HG02852 (cell line): ENCODE measurements at regions not wholly inside any gene's neighbourhood (a gene's known extent, or its start where the extent isn't known, plus 50 kb on each side); places are given as distances from the start of the nearest gene placed in this dataset.

Source experiments
- ATAC-seq: cut with Tn5 transposase; IDR thresholded peaks from one replicate; pipeline ENCODE4 v1.9.1; 2021; ENCODE audit warnings: mild to moderate bottlenecking, moderate library complexity; ENCODE audit not compliant: unreplicated experiment

DNA sequence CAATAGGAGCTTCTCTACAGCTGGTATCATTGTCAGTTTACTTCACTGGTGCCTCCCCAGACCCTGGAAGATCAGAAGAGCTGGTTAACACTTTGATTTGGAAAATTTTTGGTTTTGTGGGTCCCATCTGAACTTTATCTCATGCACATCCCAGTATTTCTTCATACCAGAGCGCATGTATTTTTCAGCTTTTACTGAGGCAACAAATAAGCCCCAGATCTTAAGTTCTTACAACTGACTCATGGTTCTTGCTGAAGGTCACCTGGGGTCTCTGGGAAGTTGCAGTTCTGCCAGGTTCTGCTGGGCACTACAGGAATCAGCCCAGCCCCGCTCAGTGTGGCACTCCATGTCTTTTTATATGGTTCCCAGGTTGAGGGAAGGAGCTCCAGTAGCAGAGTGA, 1249.9 kb downstream of the EFNB2 start:
- ATAC-seq, result no peak

GRCh38 chr13:105282406-105283285, 1252.8 kb downstream of the EFNB2 start:
- ATAC-seq, result no peak

GRCh38 chr13:105278943-105279381, 1256.5 kb downstream of the EFNB2 start:
- no peak for ATAC-seq

DNA sequence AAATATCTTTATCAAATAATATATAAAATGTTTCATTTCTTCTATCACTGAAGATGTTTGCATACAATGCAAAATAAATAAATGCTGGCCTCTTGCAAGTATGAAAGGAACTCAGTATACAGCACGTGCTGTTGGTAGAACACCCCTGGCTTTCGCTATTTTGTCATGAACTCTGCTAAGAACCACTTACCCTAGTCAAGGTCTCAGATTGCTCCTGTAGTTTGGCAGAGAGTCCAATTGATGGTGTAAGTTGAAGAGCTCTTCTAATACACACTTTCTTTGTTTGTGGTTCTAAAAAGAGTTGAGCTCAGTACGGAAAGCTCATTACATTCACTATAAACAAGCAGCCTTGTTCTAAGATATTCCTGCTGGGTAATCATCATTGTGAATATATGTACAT, 1258.9 kb downstream of the EFNB2 start:
- no peak for ATAC-seq

- ATAC-seq, result no peak
These were observed 1261.7 kb downstream of the EFNB2 start for GRCh38 chr13:105273665-105274222.

GRCh38 chr13:105272660-105273631, 1262.5 kb downstream of the EFNB2 start:
- ATAC-seq, result no peak

- ATAC-seq, result no peak
These were observed 1268.8 kb downstream of the EFNB2 start for GRCh38 chr13:105266615-105267014.

GRCh38 chr13:105262579-105262978, 1272.9 kb downstream of the EFNB2 start:
- no peak for ATAC-seq

DNA sequence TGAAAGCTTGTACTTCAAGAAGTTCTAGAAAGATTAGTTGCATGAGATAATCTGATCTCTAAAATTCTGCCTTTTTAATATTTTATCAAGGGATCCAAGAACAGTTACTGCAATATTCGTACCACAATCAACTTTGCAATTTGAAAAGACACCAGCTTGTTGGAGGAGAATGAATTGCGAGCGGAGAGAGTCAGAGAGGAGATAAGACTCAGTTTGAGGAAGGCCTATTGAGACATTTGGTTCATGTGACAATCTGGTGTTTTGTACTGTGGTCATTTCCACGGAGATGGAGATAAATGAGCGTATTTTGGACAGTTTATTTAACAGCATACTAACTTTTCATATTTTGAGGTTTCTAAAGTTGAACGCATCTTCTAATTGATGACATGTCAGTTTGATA, 1276.0 kb downstream of the EFNB2 start:
- no peak for ATAC-seq

DNA sequence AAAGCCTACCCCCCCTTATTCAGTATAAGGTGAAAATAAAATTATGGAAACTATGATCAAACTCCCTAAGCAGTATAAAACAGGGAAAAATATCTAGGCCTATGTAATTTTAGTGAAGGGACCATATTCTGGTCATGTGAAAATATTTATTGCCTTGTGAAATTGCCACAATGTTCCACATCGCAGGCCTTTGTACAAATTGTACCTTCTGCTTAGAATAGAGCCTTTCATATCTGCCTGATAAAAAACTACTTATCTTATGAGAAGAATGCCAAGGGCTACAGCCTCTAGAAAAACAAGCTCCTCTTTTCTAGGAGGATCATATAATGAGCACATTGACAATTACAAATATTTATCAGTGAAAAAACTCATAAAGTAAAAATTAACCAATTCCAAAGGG, 1280.0 kb downstream of the EFNB2 start:
- ATAC-seq, result no peak

DNA sequence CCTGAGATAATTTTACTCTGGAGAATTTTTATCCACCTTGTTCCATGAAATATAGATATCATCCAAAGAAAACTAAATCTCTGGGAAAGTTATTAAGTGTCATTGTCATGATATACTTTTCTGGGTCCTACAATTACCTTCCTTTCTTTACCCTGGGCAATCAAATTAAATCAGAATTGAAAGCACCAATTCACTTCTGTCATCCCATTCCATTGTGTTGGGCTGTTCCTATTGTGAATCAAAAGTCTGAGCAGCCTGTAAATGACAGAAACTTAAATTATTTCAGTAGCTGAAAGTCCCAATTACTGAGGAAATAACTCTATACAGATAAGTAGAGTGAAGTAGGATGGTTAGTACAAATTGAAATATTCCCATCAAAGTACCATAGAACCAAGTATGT, 1284.2 kb downstream of the EFNB2 start:
- ATAC-seq, result no peak

- ATAC-seq, result no peak
These were observed 1287.6 kb downstream of the EFNB2 start for GRCh38 chr13:105247830-105248229.

GRCh38 chr13:105240371-105240770, 1295.1 kb downstream of the EFNB2 start:
- no peak for ATAC-seq

- no peak for ATAC-seq
These were observed 1303.0 kb downstream of the EFNB2 start for GRCh38 chr13:105232439-105232838.

GRCh38 chr13:105232006-105232405, 1303.5 kb downstream of the EFNB2 start:
- no peak for ATAC-seq

DNA sequence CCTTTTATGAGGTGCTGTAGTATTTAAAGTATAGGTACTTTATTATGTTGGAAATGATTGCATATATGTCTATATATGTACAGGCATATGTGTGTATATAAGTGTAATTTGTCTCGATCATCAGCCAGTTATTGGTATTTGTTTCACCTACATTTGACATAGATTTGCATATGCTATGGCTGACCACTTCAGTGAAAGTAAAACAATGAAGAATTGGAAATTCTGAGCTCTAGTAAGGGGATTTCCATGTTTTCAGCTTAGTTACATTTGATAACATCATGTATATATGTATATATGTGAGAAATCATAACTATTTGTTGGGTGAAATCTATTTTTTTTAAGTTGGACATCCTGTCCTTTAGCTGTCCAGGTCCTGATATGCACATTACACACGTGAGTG, 1303.9 kb downstream of the EFNB2 start:
- ATAC-seq, result peak; percentile 71

- ATAC-seq, result no peak
These were observed 1314.6 kb downstream of the EFNB2 start for GRCh38 chr13:105220881-105221280.

DNA sequence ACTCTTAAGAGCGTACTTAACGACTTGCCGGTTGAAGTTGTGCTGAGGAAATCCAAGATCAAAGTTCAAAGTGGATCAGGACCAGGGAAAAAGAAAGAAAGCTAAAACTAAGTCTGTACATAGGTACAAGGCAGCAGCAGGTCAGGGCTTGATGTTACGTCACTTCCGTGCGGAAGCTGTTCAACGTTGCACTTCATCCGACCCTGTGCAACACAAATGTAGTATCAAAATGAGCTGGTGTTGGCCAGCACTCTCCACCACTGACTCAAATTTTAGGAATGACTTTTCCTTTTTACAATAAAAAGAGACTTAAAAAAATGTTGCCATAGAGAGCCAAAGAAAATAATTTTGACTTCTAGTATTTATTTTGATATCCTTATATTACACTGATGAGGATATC, 1315.4 kb downstream of the EFNB2 start:
- no peak for ATAC-seq

DNA sequence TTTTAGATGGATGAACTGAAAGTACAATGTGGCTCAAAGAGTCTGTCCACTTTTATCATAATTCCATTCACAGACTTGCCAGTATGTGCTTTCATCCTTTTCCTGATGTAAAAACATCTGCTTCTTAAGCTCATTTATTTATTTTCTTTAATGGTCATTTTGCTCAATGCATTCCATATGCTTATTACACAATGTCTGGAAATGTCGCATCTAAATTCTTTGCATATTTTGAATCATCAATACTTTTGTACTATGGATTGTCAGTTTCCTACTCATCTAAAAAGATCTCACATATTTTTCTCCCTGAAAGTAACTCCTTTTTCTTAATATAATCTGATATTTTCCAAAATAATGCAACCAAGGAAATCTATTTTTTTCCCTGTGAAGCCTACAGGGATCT, 1315.8 kb downstream of the EFNB2 start:
- ATAC-seq, result no peak

DNA sequence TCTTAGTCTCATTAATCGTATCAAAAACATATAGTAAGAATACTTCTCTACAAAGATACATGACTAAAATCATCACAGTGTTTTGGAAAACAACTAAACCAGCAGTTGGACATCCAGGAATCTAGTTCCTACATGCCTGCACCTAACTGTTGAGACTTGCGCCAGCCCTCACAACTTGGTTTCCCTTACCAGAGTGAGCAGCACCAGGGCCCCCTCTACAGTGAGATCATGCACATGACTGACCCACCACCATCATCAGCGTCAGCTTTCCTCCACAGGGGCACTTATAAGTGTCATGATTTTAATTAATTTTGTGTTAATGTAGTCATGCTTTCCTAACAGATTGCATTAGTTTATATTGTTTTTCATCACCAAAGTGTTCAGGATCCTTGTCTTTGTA, 1322.0 kb downstream of the EFNB2 start:
- no peak for ATAC-seq

DNA sequence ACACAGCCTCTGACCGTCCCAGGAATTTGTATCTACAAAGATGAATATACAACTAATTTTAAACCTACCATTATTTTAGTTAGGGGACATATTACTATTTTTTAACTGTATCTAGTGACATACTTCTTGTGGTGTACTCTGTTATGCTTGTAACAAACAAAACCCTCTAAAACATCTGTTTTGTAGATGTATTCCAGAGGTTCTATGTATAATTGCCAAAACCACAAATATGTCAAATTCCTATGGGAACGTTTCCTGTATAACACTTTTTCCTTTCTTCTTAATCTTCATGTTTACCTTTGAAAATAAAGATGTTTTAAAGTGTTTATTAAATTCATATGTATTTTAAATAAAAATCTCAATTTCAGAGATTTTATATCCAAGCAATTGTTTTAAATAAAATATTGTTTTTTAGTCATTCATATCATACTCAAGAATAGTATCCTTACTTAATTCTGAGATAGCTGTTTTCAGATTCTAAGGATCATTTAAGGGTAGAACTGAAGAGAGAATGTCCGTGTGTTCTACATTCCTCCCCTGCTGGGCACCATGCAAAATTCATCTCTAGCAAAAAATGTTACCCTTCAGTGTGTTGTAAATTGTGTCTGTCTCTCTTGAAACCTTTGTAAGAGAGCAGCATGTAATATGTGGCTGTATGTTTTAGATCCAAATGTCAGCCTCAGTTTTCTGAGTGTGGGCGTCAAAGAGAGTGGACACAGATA, 1327.7 kb downstream of the EFNB2 start:
- ATAC-seq, result no peak
